Suppressor macrophage treated with lipopolysaccharide for 1 hour (primary cell): ENCODE measurements at regions not wholly inside any gene's neighbourhood (a gene's known extent, or its start where the extent isn't known, plus 50 kb on each side); places are given as distances from the start of the nearest gene placed in this dataset.
A peak's percentile ranks its signal among the peaks of the same experiment; 100 is the strongest.
"Not testable (repeated sequence)": the region's sequence is repeated elsewhere in the genome, so short reads cannot be mapped to it uniquely, and the experiment has no call there.

Experiments
- DNase-seq, 3 donors: peaks; one replicate each; pipeline ENCODE4 v3.0.0-alpha.2; 2020 to 2022

GRCh38 chr11:67940440-67940839, 63.5 kb downstream of the UNC93B1 start:
- not testable (repeated sequence) for DNase-seq

GRCh38 chr11:67938964-67939363, 64.9 kb downstream of the UNC93B1 start:
- DNase-seq = not testable (repeated sequence)

GRCh38 chr11:67938371-67938770, 65.5 kb downstream of the UNC93B1 start:
- DNase-seq = not testable (repeated sequence)

GRCh38 chr11:67923565-67923964, 80.3 kb downstream of the UNC93B1 start:
- DNase-seq = not testable (repeated sequence)

GRCh38 chr11:67920546-67920945, 83.4 kb downstream of the UNC93B1 start:
- DNase-seq = not testable (repeated sequence)

GRCh38 chr11:67912184-67912583, 91.7 kb downstream of the UNC93B1 start:
- peak in 2 of 3 donors; percentile 2 to 18 for DNase-seq

- DNase-seq = not testable (repeated sequence)
These were observed 92.7 kb downstream of the UNC93B1 start for GRCh38 chr11:67911211-67911610.

- not testable (repeated sequence) for DNase-seq
These were observed 93.1 kb downstream of the UNC93B1 start for GRCh38 chr11:67910803-67911202.

- DNase-seq = not testable (repeated sequence)
These were observed 96.9 kb downstream of the UNC93B1 start for GRCh38 chr11:67906969-67907368.

- DNase-seq = not testable (repeated sequence)
These were observed 104.4 kb downstream of the UNC93B1 start for GRCh38 chr11:67899462-67899861.

GRCh38 chr11:67893487-67893886, 110.4 kb downstream of the UNC93B1 start:
- DNase-seq = not testable (repeated sequence)

- DNase-seq = not testable (repeated sequence)
These were observed 114.3 kb downstream of the UNC93B1 start for GRCh38 chr11:67889646-67890045.

GRCh38 chr11:67888056-67888455, 115.8 kb downstream of the UNC93B1 start:
- DNase-seq = not testable (repeated sequence)

- DNase-seq = not testable (repeated sequence)
These were observed 117.2 kb downstream of the UNC93B1 start for GRCh38 chr11:67886672-67887071.

GRCh38 chr11:67886207-67886606, 117.7 kb downstream of the UNC93B1 start:
- DNase-seq = not testable (repeated sequence)

GRCh38 chr11:67885574-67885973, 118.3 kb downstream of the UNC93B1 start:
- DNase-seq = not testable (repeated sequence)

- DNase-seq = not testable (repeated sequence)
These were observed 118.9 kb downstream of the UNC93B1 start for GRCh38 chr11:67884761-67885558.

- not testable (repeated sequence) for DNase-seq
These were observed 119.7 kb downstream of the UNC93B1 start for GRCh38 chr11:67884073-67884757.

GRCh38 chr11:67882304-67882703, 121.6 kb downstream of the UNC93B1 start:
- DNase-seq = not testable (repeated sequence)

- not testable (repeated sequence) for DNase-seq
These were observed 122.1 kb downstream of the UNC93B1 start for GRCh38 chr11:67881836-67882235.

- not testable (repeated sequence) for DNase-seq
These were observed 123.2 kb downstream of the UNC93B1 start for GRCh38 chr11:67880594-67881196.

GRCh38 chr11:67878666-67879065, 125.2 kb downstream of the UNC93B1 start:
- peak in 2 of 3 donors; percentile 5 to 11 for DNase-seq

GRCh38 chr11:67877316-67877715, 126.6 kb downstream of the UNC93B1 start:
- DNase-seq = not testable (repeated sequence)
